Neural progenitor cell (in vitro differentiated cells): ENCODE measurements at regions not wholly inside any gene's neighbourhood (a gene's known extent, or its start where the extent isn't known, plus 50 kb on each side); places are given as distances from the start of the nearest gene placed in this dataset.

Experiments
- DNase-seq: peaks from one replicate; pipeline ENCODE4 v3.0.0-alpha.2; 2016; ENCODE audit warnings: low spot score
- H2AFZ ChIP-seq: fragments of 200-600 bp; sonication (generic); replicated peaks from 2 replicates; pipeline ENCODE4 v1.6.1; 2016; ENCODE audit warnings: antibody characterized with exemption
- H3F3A ChIP-seq: fragments of 200-600 bp; sonication (generic); 2 replicates; pipeline ENCODE4 v1.6.1; 2016; ENCODE audit warnings: antibody characterized with exemption, low read depth
- H3K27ac ChIP-seq: fragments of 200-600 bp; sonication (generic); 2 replicates; pipeline ENCODE4 v1.5.1; 2016; ENCODE audit warnings: mild to moderate bottlenecking
- H3K27me3 ChIP-seq: fragments of 200-600 bp; sonication (generic); 2 replicates; pipeline ENCODE4 v1.6.1; 2016; ENCODE audit warnings: mild to moderate bottlenecking, moderate library complexity
- H3K36me3 ChIP-seq: fragments of 200-600 bp; sonication (generic); 2 replicates; pipeline ENCODE4 v1.5.1; 2016
- H3K4me1 ChIP-seq: fragments of 200-600 bp; sonication (generic); 2 replicates; pipeline ENCODE4 v1.6.1; 2016; ENCODE audit warnings: mixed run types
- H3K4me2 ChIP-seq: fragments of 200-600 bp; sonication (generic); 2 replicates; pipeline ENCODE4 v1.6.1; 2016
- H3K4me3 ChIP-seq: fragments of 200-600 bp; sonication (generic); 2 replicates; pipeline ENCODE4 v1.5.1; 2016
- H3K79me2 ChIP-seq: fragments of 200-600 bp; sonication (generic); 2 replicates; pipeline ENCODE4 v1.6.1; 2016; ENCODE audit warnings: low read depth
- H3K9ac ChIP-seq: fragments of 200-600 bp; sonication (generic); 2 replicates; pipeline ENCODE4 v1.6.1; 2016
- H3K9me3 ChIP-seq: fragments of 200-600 bp; sonication (generic); 2 replicates; pipeline ENCODE4 v1.5.1; 2016; ENCODE audit warnings: low read depth
- H4K20me1 ChIP-seq: fragments of 200-600 bp; sonication (generic); 2 replicates; pipeline ENCODE4 v1.6.1; 2016; ENCODE audit warnings: low read depth
- H3K27ac Mint-ChIP-seq: 3 replicates; pipeline ENCODE4 v1.8.0; 2021; ENCODE audit warnings: mixed read lengths
- H3K27me3 Mint-ChIP-seq: 2 replicates; pipeline ENCODE4 v1.8.0; 2022; ENCODE audit warnings: low read depth, mild to moderate bottlenecking, inconsistent platforms, moderate library complexity, mixed read lengths; ENCODE audit not compliant: insufficient read depth
- H3K36me3 Mint-ChIP-seq: 3 replicates; pipeline ENCODE4 v1.8.0; 2021; ENCODE audit warnings: mixed read lengths
- H3K4me1 Mint-ChIP-seq: 3 replicates; pipeline ENCODE4 v1.8.0; 2021; ENCODE audit warnings: mixed read lengths
- H3K4me3 Mint-ChIP-seq: 3 replicates; pipeline ENCODE4 v1.8.0; 2021; ENCODE audit warnings: mild to moderate bottlenecking, moderate library complexity, mixed read lengths
- H3K9me3 Mint-ChIP-seq: 3 replicates; pipeline ENCODE4 v1.8.0; 2020; ENCODE audit warnings: mixed read lengths
- CTCF ChIP-seq: fragments of 200-600 bp; sonication (generic); IDR thresholded peaks from 2 replicates; pipeline ENCODE4 v1.5.1; 2017; ENCODE audit warnings: antibody characterized with exemption, mild to moderate bottlenecking
- EZH2 ChIP-seq: fragments of 200-600 bp; sonication (generic); IDR thresholded peaks from 2 replicates; pipeline ENCODE4 v1.6.1; 2017; ENCODE audit warnings: antibody characterized with exemption, mild to moderate bottlenecking, moderate library complexity
- EZH2phosphoT487 ChIP-seq: fragments of 200-600 bp; sonication (generic); IDR thresholded peaks from 2 replicates; pipeline ENCODE4 v1.6.1; 2017; ENCODE audit warnings: antibody characterized with exemption

- DNase-seq, result no peak
- Histone ChIP-seq H3K4me3 (no peak overlapping the region), H3K4me2 (no peak overlapping the region), H3K36me3 (no peaks in the 10 kb centered on the region), H3K9me3 (no peaks in the 10 kb centered on the region), H4K20me1 (no peaks in the 10 kb centered on the region), H3K79me2 (no peaks in the 10 kb centered on the region), H3F3A (no peaks in the 10 kb centered on the region), H3K27ac (no peak overlapping the region), H3K9ac (no peak overlapping the region), H2AFZ (no peak overlapping the region), H3K4me1 (no peaks in the 10 kb centered on the region), H3K27me3 (no peaks in the 10 kb centered on the region)
- H3K27ac Mint-ChIP-seq, result no peak overlapping the region
- H3K36me3 Mint-ChIP-seq, result no peaks in the 10 kb centered on the region
- H3K4me3 Mint-ChIP-seq, result no peak overlapping the region
- H3K27me3 Mint-ChIP-seq, result peaks cover 7% of the 10 kb centered on the region
- no peaks in the 10 kb centered on the region for H3K4me1 Mint-ChIP-seq
- peaks cover 5% of the 10 kb centered on the region for H3K9me3 Mint-ChIP-seq
- TF ChIP-seq EZH2phosphoT487, result no peak
- no peak for TF ChIP-seq CTCF
- TF ChIP-seq EZH2, result no peak
Measured at GRCh38 chr4:129901205-129901604, 805.3 kb downstream of the C4orf33 start.

GRCh38 chr4:129903861-129904260 lies 807.9 kb downstream of the C4orf33 start:
- H3K4me3 ChIP-seq, result no peak overlapping the region
- no peak overlapping the region for H3K27ac Mint-ChIP-seq
- H3F3A ChIP-seq, result no peaks in the 10 kb centered on the region
- H3K9me3 Mint-ChIP-seq, result peaks cover 5% of the 10 kb centered on the region
- no peak overlapping the region for H3K27ac ChIP-seq
- no peaks in the 10 kb centered on the region for H4K20me1 ChIP-seq
- H3K4me1 ChIP-seq, result no peaks in the 10 kb centered on the region
- peaks cover 7% of the 10 kb centered on the region for H3K27me3 Mint-ChIP-seq
- DNase-seq, result no peak
- H3K4me2 ChIP-seq, result no peak overlapping the region
- H3K9me3 ChIP-seq, result no peaks in the 10 kb centered on the region
- H3K27me3 ChIP-seq, result no peaks in the 10 kb centered on the region
- H3K4me1 Mint-ChIP-seq, result no peaks in the 10 kb centered on the region
- H3K36me3 Mint-ChIP-seq, result no peaks in the 10 kb centered on the region
- no peak overlapping the region for H3K9ac ChIP-seq
- H3K4me3 Mint-ChIP-seq, result no peak overlapping the region
- no peaks in the 10 kb centered on the region for H3K36me3 ChIP-seq
- H3K79me2 ChIP-seq, result no peaks in the 10 kb centered on the region
- H2AFZ ChIP-seq, result no peak overlapping the region
- TF ChIP-seq CTCF (no peak), EZH2phosphoT487 (no peak), EZH2 (no peak)

- H3K27me3 ChIP-seq, result no peaks in the 10 kb centered on the region
- H3K9me3 ChIP-seq, result no peaks in the 10 kb centered on the region
- no peak overlapping the region for H3K27ac Mint-ChIP-seq
- no peak overlapping the region for H3K27ac ChIP-seq
- H3K4me3 ChIP-seq, result no peak overlapping the region
- no peak overlapping the region for H3K4me3 Mint-ChIP-seq
- peaks cover 5% of the 10 kb centered on the region for H3K27me3 Mint-ChIP-seq
- DNase-seq, result no peak
- peaks cover 4% of the 10 kb centered on the region for H3K9me3 Mint-ChIP-seq
- H3K36me3 ChIP-seq, result no peaks in the 10 kb centered on the region
- H3K4me2 ChIP-seq, result no peak overlapping the region
- no peaks in the 10 kb centered on the region for H4K20me1 ChIP-seq
- H3K4me1 Mint-ChIP-seq, result no peaks in the 10 kb centered on the region
- TF ChIP-seq EZH2phosphoT487 (no peak), EZH2 (no peak), CTCF (no peak)
- H3F3A ChIP-seq, result no peaks in the 10 kb centered on the region
- no peaks in the 10 kb centered on the region for H3K4me1 ChIP-seq
- H2AFZ ChIP-seq, result no peak overlapping the region
- no peak overlapping the region for H3K9ac ChIP-seq
- H3K79me2 ChIP-seq, result no peaks in the 10 kb centered on the region
- H3K36me3 Mint-ChIP-seq, result no peaks in the 10 kb centered on the region
Measured at GRCh38 chr4:129905256-129905655, 809.3 kb downstream of the C4orf33 start.

GRCh38 chr4:129908117-129908516 lies 812.2 kb downstream of the C4orf33 start:
- H3K9me3 Mint-ChIP-seq, result no peaks in the 10 kb centered on the region
- H3K36me3 Mint-ChIP-seq, result no peaks in the 10 kb centered on the region

More at GRCh38 chr4:129908117-129908516, 812.2 kb downstream of the C4orf33 start:
- Histone ChIP-seq H3K4me1 (no peaks in the 10 kb centered on the region), H3K79me2 (no peaks in the 10 kb centered on the region), H3F3A (no peaks in the 10 kb centered on the region), H3K9me3 (no peaks in the 10 kb centered on the region), H2AFZ (no peak overlapping the region), H3K27me3 (no peaks in the 10 kb centered on the region), H4K20me1 (no peaks in the 10 kb centered on the region), H3K27ac (no peak overlapping the region), H3K4me3 (no peak overlapping the region), H3K36me3 (no peaks in the 10 kb centered on the region), H3K9ac (no peak overlapping the region), H3K4me2 (no peak overlapping the region)
- H3K27ac Mint-ChIP-seq, result no peak overlapping the region
- TF ChIP-seq CTCF (no peak), EZH2phosphoT487 (no peak), EZH2 (no peak)
- no peaks in the 10 kb centered on the region for H3K27me3 Mint-ChIP-seq
- no peak overlapping the region for H3K4me3 Mint-ChIP-seq
- H3K4me1 Mint-ChIP-seq, result no peaks in the 10 kb centered on the region
- no peak for DNase-seq
